ENCODE measurements at regions not wholly inside any gene's neighbourhood (a gene's known extent, or its start where the extent isn't known, plus 50 kb on each side); places are given as distances from the start of the nearest gene placed in this dataset.

GRCh38 chr2:239540174-239540573, 139.4 kb upstream of the HDAC4 start (continued):
- TF ChIP-seq JUNB (IDR thresholded peaks at IDR 0.05) (no peak), WRNIP1 (IDR thresholded peaks at IDR 0.05; ENCODE audit: borderline replicate concordance, low read depth, low read length) (no peak), BHLHE40 (IDR thresholded peaks at IDR 0.05; ENCODE audit: borderline replicate concordance in 1 of 2, low read depth in 2 of 2, low read length in 1 of 2) (no peak), GATAD2B (conservative IDR thresholded peaks at IDR 0.05; ENCODE audit: low read depth) (no peak), IKZF1 (conservative IDR thresholded peaks at IDR 0.05) (no peak), NFYA (IDR thresholded peaks at IDR 0.05; ENCODE audit: borderline replicate concordance, low read depth, low read length) (no peak), LARP7 (IDR thresholded peaks at IDR 0.05) (no peak), SREBF2 (IDR thresholded peaks at IDR 0.05; ENCODE audit: low read length) (no peak)

- intact Hi-C loops (cut with micrococcal nuclease; ENCODE audit: unreplicated experiment) (no loop called here), in situ Hi-C loops (cut with MboI) (no loop called here)
- Histone ChIP-seq H3K27me3 (replicated peaks in 1 of 2; ENCODE audit: control insufficient read depth in 2 of 2, insufficient read depth in 2 of 2, low read length in 1 of 2) (peaks cover 0 to 4% of the 10 kb centered on the region in 2 experiments; a peak in 2 of 4 replicates), H3K9me3 (replicated peaks; ENCODE audit: control insufficient read depth, insufficient read depth, low read length) (no peaks in the 10 kb centered on the region; the same call in 2 of the 3 replicates), H3K36me3 (ENCODE audit: control insufficient read depth in 2 of 2, insufficient read depth in 2 of 2, low read length in 1 of 2) (no peaks in the 10 kb centered on the region), H3K4me3 (no peak overlapping the region), H3K27ac (ENCODE audit: control insufficient read depth, insufficient read depth) (no peak overlapping the region), H2AFZ (ENCODE audit: control insufficient read depth, low read depth, low read length) (no peak overlapping the region), H4K20me1 (ENCODE audit: control insufficient read depth, insufficient read depth) (no peaks in the 10 kb centered on the region), H3K4me1 (ENCODE audit: control insufficient read depth, insufficient read depth, low read length) (no peaks in the 10 kb centered on the region), H3K9ac (ENCODE audit: control insufficient read depth, insufficient read depth, low read length) (no peak overlapping the region), H3K79me2 (ENCODE audit: control insufficient read depth, insufficient read depth, low read length) (no peaks in the 10 kb centered on the region), H3K4me2 (ENCODE audit: control insufficient read depth, insufficient read depth) (no peak overlapping the region)
- BruUV-seq (replicated peaks) = no TSS peak
- POLR2A ChIA-PET = no interaction called here
- WGBS (ENCODE audit: insufficient coverage, insufficient replicate concordance, low lambda C conversion rate, missing lambda C conversion rate) = 37% methylated on average over 11 of the region's 11 CpGs
- SMC1A ChIA-PET (ENCODE audit: uncharacterized antibody, unreplicated experiment) = no interaction called here
- ATAC-seq = no peak
- no peak for DNase-seq (ENCODE audit: low read depth, low spot score)
- CTCF ChIA-PET = no interaction called here
- FAIRE-seq = no peak
- RAD21 ChIA-PET (ENCODE audit: unreplicated experiment) = no interaction called here
- no peak for TF ChIP-seq PAX8 (IDR thresholded peaks at IDR 0.05)
- no peak for TF ChIP-seq CTCF (IDR thresholded peaks at IDR 0.05 in 2 of 3, conservative IDR thresholded peaks at IDR 0.05 in 1 of 3; ENCODE audit: control insufficient read depth in 2 of 3, extremely low read depth in 1 of 3, insufficient read depth in 1 of 3, low read depth in 3 of 3, low read length in 3 of 3)
- TF ChIP-seq PBX3 (IDR thresholded peaks at IDR 0.05; ENCODE audit: insufficient replicate concordance, low read depth, low read length) = no peak
- TF ChIP-seq FOS (IDR thresholded peaks at IDR 0.05; ENCODE audit: borderline replicate concordance, extremely low read depth, insufficient read length) = no peak
- no peak for TF ChIP-seq NFYB (IDR thresholded peaks at IDR 0.05; ENCODE audit: insufficient read depth, low read depth, low read length)
- TF ChIP-seq ELK1 (IDR thresholded peaks at IDR 0.05; ENCODE audit: low read depth, low read length) = no peak
- no peak for TF ChIP-seq RAD51 (IDR thresholded peaks at IDR 0.05)
- no peak for TF ChIP-seq ZBED1 (IDR thresholded peaks at IDR 0.05; ENCODE audit: borderline replicate concordance)
- no peak for TF ChIP-seq IRF5 (IDR thresholded peaks at IDR 0.05; ENCODE audit: borderline replicate concordance)
- TF ChIP-seq ZNF207 (IDR thresholded peaks at IDR 0.05; ENCODE audit: borderline replicate concordance) = no peak
- TF ChIP-seq E2F4 (IDR thresholded peaks at IDR 0.05; ENCODE audit: low read depth, low read length) = no peak
Observed at GRCh38 chr2:239539776-239540100, 138.9 kb upstream of the HDAC4 start.

Data from GM12878 (cell line).